Smooth muscle cell (in vitro differentiated cells): ENCODE measurements at regions not wholly inside any gene's neighbourhood (a gene's known extent, or its start where the extent isn't known, plus 50 kb on each side); places are given as distances from the start of the nearest gene placed in this dataset.

Source experiments
- DNase-seq: peaks from one replicate; lab custom pipeline; 2025; ENCODE audit not compliant: unreplicated experiment; lab: John Stamatoyannopoulos, UW
- H2AFZ ChIP-seq: fragments of 200-600 bp; sonication (generic); 2 replicates; pipeline ENCODE4 v1.6.0; 2016; ENCODE audit warnings: antibody characterized with exemption, low read depth, mild to moderate bottlenecking
- H3F3A ChIP-seq: fragments of 200-600 bp; sonication (generic); 2 replicates; pipeline ENCODE4 v1.6.0; 2017; ENCODE audit warnings: antibody characterized with exemption, low read depth
- H3K27ac ChIP-seq: fragments of 200-600 bp; sonication (generic); 2 replicates; pipeline ENCODE4 v1.5.1; 2016; ENCODE audit warnings: low read depth, mild to moderate bottlenecking
- H3K27me3 ChIP-seq: fragments of 200-600 bp; sonication (generic); 2 replicates; pipeline ENCODE4 v1.6.1; 2016; ENCODE audit warnings: low read depth, mild to moderate bottlenecking
- H3K36me3 ChIP-seq: fragments of 200-600 bp; sonication (generic); 2 replicates; pipeline ENCODE4 v1.5.1; 2016; ENCODE audit warnings: low read depth
- H3K4me1 ChIP-seq: fragments of 200-600 bp; sonication (generic); 2 replicates; pipeline ENCODE4 v1.5.1; 2016; ENCODE audit warnings: low read depth
- H3K4me2 ChIP-seq: fragments of 200-600 bp; sonication (generic); 2 replicates; pipeline ENCODE4 v1.6.0; 2016; ENCODE audit warnings: mild to moderate bottlenecking
- H3K4me3 ChIP-seq: fragments of 200-600 bp; sonication (generic); 2 replicates; pipeline ENCODE4 v1.5.1; 2016; ENCODE audit warnings: mild to moderate bottlenecking
- H3K79me2 ChIP-seq: fragments of 200-600 bp; sonication (generic); 2 replicates; pipeline ENCODE4 v1.6.0; 2016; ENCODE audit warnings: low read depth, mild to moderate bottlenecking
- H3K9ac ChIP-seq: fragments of 200-600 bp; sonication (generic); 2 replicates; pipeline ENCODE4 v1.6.0; 2016; ENCODE audit warnings: low read depth
- H3K9me3 ChIP-seq: fragments of 200-600 bp; sonication (generic); replicated peaks from 2 replicates; pipeline ENCODE4 v1.5.1; 2016; ENCODE audit warnings: low read depth
- H4K20me1 ChIP-seq: fragments of 200-600 bp; sonication (generic); 2 replicates; pipeline ENCODE4 v1.6.0; 2016; ENCODE audit warnings: low read depth
- CTCF ChIP-seq: fragments of 200-600 bp; sonication (generic); IDR thresholded peaks from 2 replicates; pipeline ENCODE4 v1.5.1; 2017; ENCODE audit warnings: borderline replicate concordance, mild to moderate bottlenecking, antibody characterized with exemption; ENCODE audit not compliant: insufficient read depth, poor library complexity, severe bottlenecking
- WGBS: methylation state at CpG from one replicate; pipeline ENCODE4 v1.1.7; 2016; ENCODE audit warnings: low lambda C conversion rate; 5-methylcytosine and 5-hydroxymethylcytosine counted together

DNA sequence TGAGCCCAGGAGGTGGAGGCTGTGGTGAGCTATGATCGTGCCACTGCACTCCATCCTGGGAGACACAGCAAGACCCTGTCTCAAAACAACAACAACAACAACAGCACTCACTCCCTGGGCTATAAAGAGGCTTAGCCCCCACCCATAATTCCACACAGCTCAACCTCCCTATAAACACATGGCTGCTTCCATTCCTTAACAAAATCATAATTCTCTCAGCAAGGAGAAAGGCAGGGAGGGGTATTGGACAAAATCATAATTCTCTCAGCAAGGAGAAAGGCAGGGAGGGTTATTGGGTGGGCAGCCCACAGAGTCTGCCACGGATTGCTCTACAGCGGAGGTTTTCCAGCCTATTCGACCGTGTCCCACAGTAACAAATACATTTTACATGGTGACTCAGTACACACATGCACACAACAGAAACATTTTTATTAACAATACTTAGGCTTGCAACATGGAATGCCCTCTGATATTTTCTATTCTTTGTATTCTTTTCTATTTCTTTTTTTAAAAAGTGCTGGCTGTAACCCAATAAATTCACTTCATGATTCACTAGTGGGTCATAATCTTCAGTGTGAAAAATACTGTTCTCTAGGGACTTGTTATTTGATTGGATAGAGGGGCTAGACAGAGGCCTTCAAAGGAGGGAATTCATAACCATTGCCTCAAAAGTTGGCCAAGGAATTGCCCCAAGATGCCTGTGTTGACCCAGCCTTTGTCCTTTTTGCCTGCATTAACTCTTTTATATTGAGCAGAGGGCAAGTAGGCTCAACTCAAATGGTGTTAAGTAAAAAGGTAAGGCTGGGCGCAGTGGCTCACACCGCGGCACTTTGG, 50.6 kb upstream of the ZMYND8 start:
- no peaks in the 10 kb centered on the region for H3K4me1 ChIP-seq
- TF ChIP-seq CTCF = no peak
- WGBS = 92% methylated on average over 8 of the region's 8 CpGs

GRCh38 chr20:47411161-47411560, 54.7 kb upstream of the ZMYND8 start:
- Histone ChIP-seq H3K36me3 (no peaks in the 10 kb centered on the region), H3K4me2 (no peak overlapping the region), H3F3A (no peaks in the 10 kb centered on the region), H3K79me2 (no peaks in the 10 kb centered on the region), H4K20me1 (no peaks in the 10 kb centered on the region), H2AFZ (no peak overlapping the region), H3K9me3 (no peaks in the 10 kb centered on the region), H3K27ac (no peak overlapping the region), H3K4me1 (no peaks in the 10 kb centered on the region), H3K27me3 (no peaks in the 10 kb centered on the region), H3K9ac (no peak overlapping the region), H3K4me3 (no peak overlapping the region)
- 84% methylated on average over 5 of the region's 5 CpGs for WGBS
- no peak for TF ChIP-seq CTCF
- no peak for DNase-seq

More for the DNA sequence above, 50.6 kb upstream of the ZMYND8 start:
- H3K27ac ChIP-seq = no peak overlapping the region
- H3K36me3 ChIP-seq = no peaks in the 10 kb centered on the region
- H3K9me3 ChIP-seq = no peaks in the 10 kb centered on the region
- H3F3A ChIP-seq = no peaks in the 10 kb centered on the region
- H3K79me2 ChIP-seq = no peaks in the 10 kb centered on the region
- no peak overlapping the region for H3K4me3 ChIP-seq
- H3K27me3 ChIP-seq = no peaks in the 10 kb centered on the region
- no peaks in the 10 kb centered on the region for H4K20me1 ChIP-seq
- H2AFZ ChIP-seq = no peak overlapping the region
- H3K9ac ChIP-seq = no peak overlapping the region
- no peak for DNase-seq
- H3K4me2 ChIP-seq = no peak overlapping the region

GRCh38 chr20:47412083-47412482, 55.6 kb upstream of the ZMYND8 start:
- Histone ChIP-seq H3K4me3 (no peak overlapping the region), H3K36me3 (no peaks in the 10 kb centered on the region), H3K9ac (no peak overlapping the region), H3K4me1 (no peaks in the 10 kb centered on the region), H4K20me1 (no peaks in the 10 kb centered on the region), H3K27me3 (no peaks in the 10 kb centered on the region), H3K79me2 (no peaks in the 10 kb centered on the region), H3K9me3 (no peaks in the 10 kb centered on the region), H3K4me2 (no peak overlapping the region), H2AFZ (no peak overlapping the region), H3K27ac (no peak overlapping the region), H3F3A (no peaks in the 10 kb centered on the region)
- 93% methylated on average over 4 of the region's 4 CpGs for WGBS
- DNase-seq = no peak
- no peak for TF ChIP-seq CTCF

GRCh38 chr20:47413189-47413588, 56.7 kb upstream of the ZMYND8 start:
- Histone ChIP-seq H3F3A (no peaks in the 10 kb centered on the region), H3K36me3 (no peaks in the 10 kb centered on the region), H2AFZ (no peak overlapping the region), H3K27me3 (no peaks in the 10 kb centered on the region), H3K4me2 (no peak overlapping the region), H3K9me3 (no peaks in the 10 kb centered on the region), H3K4me3 (no peak overlapping the region), H3K9ac (no peak overlapping the region), H4K20me1 (no peaks in the 10 kb centered on the region), H3K79me2 (no peaks in the 10 kb centered on the region), H3K27ac (no peak overlapping the region), H3K4me1 (no peaks in the 10 kb centered on the region)
- WGBS = 90% methylated on average over 8 of the region's 8 CpGs
- no peak for DNase-seq
- TF ChIP-seq CTCF = no peak
